Type B pancreatic cell (in vitro differentiated cells): ENCODE measurements at regions not wholly inside any gene's neighbourhood (a gene's known extent, or its start where the extent isn't known, plus 50 kb on each side); places are given as distances from the start of the nearest gene placed in this dataset.

Source experiments
- DNase-seq: peaks from one replicate; pipeline ENCODE4 v3.0.0; 2021; ENCODE audit warnings: mixed read lengths; ENCODE audit not compliant: unreplicated experiment; ENCODE audit errors: extremely low spot score
- H3K27ac Mint-ChIP-seq: 2 replicates; pipeline ENCODE4 v1.8.0; 2021; ENCODE audit warnings: mild to moderate bottlenecking, mixed read lengths
- H3K27me3 Mint-ChIP-seq: 2 replicates; pipeline ENCODE4 v1.8.0; 2021; ENCODE audit warnings: mixed read lengths
- H3K36me3 Mint-ChIP-seq: 2 replicates; pipeline ENCODE4 v1.8.0; 2021; ENCODE audit warnings: mixed read lengths
- H3K4me1 Mint-ChIP-seq: one replicate; pipeline ENCODE4 v1.8.0; 2021; ENCODE audit warnings: mixed read lengths; ENCODE audit not compliant: unreplicated experiment
- H3K4me3 Mint-ChIP-seq: 2 replicates; pipeline ENCODE4 v1.8.0; 2021; ENCODE audit warnings: mild to moderate bottlenecking, mixed read lengths
- H3K9me3 Mint-ChIP-seq: 2 replicates; pipeline ENCODE4 v1.8.0; 2021; ENCODE audit warnings: mixed read lengths
- TF ChIP-seq, protein P1 (sequence below): fragments of 200-600 bp; sonication (generic); conservative IDR thresholded peaks from 2 replicates; pipeline ENCODE4 v1.5.0; 2021; ENCODE audit warnings: antibody characterized with exemption, mild to moderate bottlenecking

- no peaks in the 10 kb centered on the region for H3K36me3 Mint-ChIP-seq
- H3K27ac Mint-ChIP-seq, result no peak overlapping the region
- DNase-seq, result peak; percentile 43
- no peaks in the 10 kb centered on the region for H3K27me3 Mint-ChIP-seq
- H3K9me3 Mint-ChIP-seq, result no peaks in the 10 kb centered on the region
- peaks cover 29% of the 10 kb centered on the region for H3K4me1 Mint-ChIP-seq
- TF ChIP-seq, protein P1, sequence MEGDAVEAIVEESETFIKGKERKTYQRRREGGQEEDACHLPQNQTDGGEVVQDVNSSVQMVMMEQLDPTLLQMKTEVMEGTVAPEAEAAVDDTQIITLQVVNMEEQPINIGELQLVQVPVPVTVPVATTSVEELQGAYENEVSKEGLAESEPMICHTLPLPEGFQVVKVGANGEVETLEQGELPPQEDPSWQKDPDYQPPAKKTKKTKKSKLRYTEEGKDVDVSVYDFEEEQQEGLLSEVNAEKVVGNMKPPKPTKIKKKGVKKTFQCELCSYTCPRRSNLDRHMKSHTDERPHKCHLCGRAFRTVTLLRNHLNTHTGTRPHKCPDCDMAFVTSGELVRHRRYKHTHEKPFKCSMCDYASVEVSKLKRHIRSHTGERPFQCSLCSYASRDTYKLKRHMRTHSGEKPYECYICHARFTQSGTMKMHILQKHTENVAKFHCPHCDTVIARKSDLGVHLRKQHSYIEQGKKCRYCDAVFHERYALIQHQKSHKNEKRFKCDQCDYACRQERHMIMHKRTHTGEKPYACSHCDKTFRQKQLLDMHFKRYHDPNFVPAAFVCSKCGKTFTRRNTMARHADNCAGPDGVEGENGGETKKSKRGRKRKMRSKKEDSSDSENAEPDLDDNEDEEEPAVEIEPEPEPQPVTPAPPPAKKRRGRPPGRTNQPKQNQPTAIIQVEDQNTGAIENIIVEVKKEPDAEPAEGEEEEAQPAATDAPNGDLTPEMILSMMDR, result no peak
- no peak overlapping the region for H3K4me3 Mint-ChIP-seq
These were observed 443.7 kb downstream of the PTPRU start for GRCh38 chr1:29679828-29680558.

DNA sequence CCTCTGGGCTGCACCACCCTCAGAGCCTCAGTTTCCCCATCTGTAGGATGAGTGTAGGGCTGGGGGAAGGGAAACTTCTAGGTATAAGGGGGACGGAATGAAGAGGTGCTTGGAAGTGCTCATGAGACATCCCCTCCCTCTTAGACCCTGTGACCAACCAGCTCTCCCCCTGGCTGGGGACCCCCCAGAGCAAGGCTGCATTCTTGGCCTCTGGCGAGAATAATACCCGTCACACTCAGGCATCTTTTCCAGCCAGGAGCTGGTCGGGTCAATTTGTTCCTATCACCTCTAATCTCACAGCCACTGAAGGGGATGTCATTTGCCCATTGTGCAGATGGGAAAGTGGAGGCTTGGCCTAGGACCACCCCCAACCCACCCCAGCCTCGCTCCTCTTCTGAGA is 443.0 kb downstream of the PTPRU start:
- TF ChIP-seq, protein P1, result no peak
- DNase-seq, result peak; percentile 34
- Mint-ChIP-seq H3K27me3 (no peaks in the 10 kb centered on the region), H3K27ac (no peak overlapping the region), H3K4me3 (no peak overlapping the region), H3K4me1 (peaks cover 31% of the 10 kb centered on the region), H3K36me3 (no peaks in the 10 kb centered on the region), H3K9me3 (no peaks in the 10 kb centered on the region)

GRCh38 chr1:29677028-29678024 is 441.0 kb downstream of the PTPRU start:
- Mint-ChIP-seq H3K4me1 (peaks cover 24% of the 10 kb centered on the region), H3K27me3 (no peaks in the 10 kb centered on the region), H3K9me3 (no peaks in the 10 kb centered on the region), H3K4me3 (no peak overlapping the region), H3K36me3 (no peaks in the 10 kb centered on the region), H3K27ac (no peak overlapping the region)
- peak; percentile 49 for DNase-seq
- TF ChIP-seq, protein P1, result no peak

DNA sequence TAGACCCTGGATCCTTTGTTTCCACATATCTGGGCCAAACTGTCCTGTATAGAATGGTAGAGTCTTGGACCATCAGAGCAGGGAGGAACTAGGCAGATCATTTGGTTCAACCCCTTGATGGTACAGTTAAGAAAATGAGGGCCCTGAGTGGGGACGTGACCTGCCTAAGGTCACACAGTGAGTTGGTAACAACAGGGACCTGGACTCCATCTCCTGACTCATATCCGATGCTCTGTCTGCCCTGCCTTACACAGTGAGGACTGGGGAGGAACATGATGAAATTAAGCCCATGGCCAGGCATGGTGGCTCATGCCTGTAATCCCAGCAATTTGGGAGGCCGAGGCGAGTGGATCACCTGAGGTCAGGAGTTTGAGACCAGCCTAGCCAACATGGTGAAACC is 440.2 kb downstream of the PTPRU start:
- H3K27ac Mint-ChIP-seq, result no peak overlapping the region
- H3K4me3 Mint-ChIP-seq, result no peak overlapping the region
- H3K4me1 Mint-ChIP-seq, result peaks cover 24% of the 10 kb centered on the region
- no peaks in the 10 kb centered on the region for H3K36me3 Mint-ChIP-seq
- no peak for DNase-seq
- TF ChIP-seq, protein P1, result no peak
- no peaks in the 10 kb centered on the region for H3K27me3 Mint-ChIP-seq
- H3K9me3 Mint-ChIP-seq, result no peaks in the 10 kb centered on the region

DNA sequence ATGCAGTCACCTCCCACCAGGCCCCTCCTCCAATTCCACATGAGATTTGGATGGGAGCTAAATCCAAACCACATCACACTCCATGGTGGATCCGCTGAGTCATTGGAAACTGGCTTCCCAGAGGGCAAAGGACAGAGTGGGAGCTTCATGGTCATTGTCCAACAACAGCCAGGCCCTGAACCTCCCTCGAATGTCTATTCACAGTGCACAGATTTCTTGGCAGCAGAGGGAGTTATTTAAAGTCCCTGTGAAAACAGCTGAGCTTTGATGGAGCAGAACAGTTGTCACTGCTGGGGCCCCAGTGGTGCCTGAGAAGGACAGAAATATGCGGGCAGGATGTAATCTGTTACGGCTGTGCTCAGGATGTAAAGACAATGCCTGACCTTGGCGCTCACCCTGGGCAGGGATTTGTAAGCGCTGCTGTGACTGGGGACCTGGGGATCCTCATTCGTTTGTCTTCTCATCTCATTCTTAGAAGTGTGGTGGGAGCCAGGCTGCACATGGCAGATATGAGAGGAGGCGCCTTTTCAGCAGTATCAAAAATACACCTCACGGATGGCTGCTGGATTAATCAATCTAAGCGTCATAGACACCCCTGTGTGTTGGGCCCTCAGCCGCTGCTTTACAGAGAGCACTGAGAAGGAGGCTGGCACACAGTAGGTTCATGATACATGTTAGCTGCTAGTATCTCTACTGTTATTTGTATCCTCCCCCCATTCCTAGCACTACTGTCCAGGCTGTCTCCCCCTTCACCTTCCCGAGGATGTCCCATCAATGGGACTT is 439.4 kb downstream of the PTPRU start:
- DNase-seq, result peak; percentile 60
- Mint-ChIP-seq H3K4me1 (peaks cover 20% of the 10 kb centered on the region), H3K27me3 (no peaks in the 10 kb centered on the region), H3K4me3 (no peak overlapping the region), H3K27ac (no peak overlapping the region), H3K9me3 (no peaks in the 10 kb centered on the region), H3K36me3 (no peaks in the 10 kb centered on the region)
- TF ChIP-seq, protein P1, result no peak
